Gastrocnemius medialis (tissue), 4 donors: ENCODE measurements at regions not wholly inside any gene's neighbourhood (a gene's known extent, or its start where the extent isn't known, plus 50 kb on each side); places are given as distances from the start of the nearest gene placed in this dataset.

ENCODE experiments used
- ATAC-seq, 2 donors: fragments of 150-250 bp; one replicate each; pipeline ENCODE4 v1.9.1; 2016
- DNase-seq, 2 donors: peaks; one replicate each; pipeline ENCODE4 v3.0.0-alpha.2; 2019
- H3K27ac ChIP-seq, 4 donors: fragments of 200-600 bp; sonication (generic); 1 replicate in 1 of 4; 2 replicates in 3 of 4; pipeline ENCODE4 v1.5.1; 2016 to 2018; ENCODE audit warnings: mild to moderate bottlenecking in 2 of 4, moderate library complexity in 1 of 4
- H3K27me3 ChIP-seq, 3 donors: fragments of 200-600 bp; sonication (generic) in 2 of 3; 1 replicate in 1 of 3; 2 replicates in 2 of 3; pipeline versions ENCODE4 v1.5.1 to v1.6.0; 2016 to 2019; ENCODE audit warnings: mild to moderate bottlenecking in 1 of 3, moderate library complexity in 1 of 3
- H3K36me3 ChIP-seq, 2 donors: fragments of 200-600 bp; sonication (generic) in 1 of 2; one replicate each; pipeline ENCODE4 v1.5.1; 2017 to 2018
- H3K4me1 ChIP-seq, 2 donors: fragments of 200-600 bp; sonication (generic) in 1 of 2; one replicate each; pipeline ENCODE4 v1.5.1; 2016 to 2017; ENCODE audit warnings: mild to moderate bottlenecking in 2 of 2
- H3K4me3 ChIP-seq, 4 donors: fragments of 200-600 bp; sonication (generic) in 3 of 4; 1 replicate in 1 of 4; 2 replicates in 3 of 4; pipeline ENCODE4 v1.5.1; 2016 to 2019; ENCODE audit warnings: mild to moderate bottlenecking in 2 of 4
- H3K9me3 ChIP-seq, 3 donors: fragments of 200-600 bp; sonication (generic) in 2 of 3; 1 replicate in 1 of 3; 2 replicates in 2 of 3; pipeline ENCODE4 v1.5.1; 2016 to 2019
- POLR2A ChIP-seq, 2 donors: fragments of 450-650 bp; IDR thresholded peaks; one replicate each; pipeline ENCODE4 v1.6.1; 2017; ENCODE audit warnings: antibody characterized with exemption in 2 of 2, mild to moderate bottlenecking in 2 of 2, moderate library complexity in 2 of 2
- in situ Hi-C, 4 donors: fragments of 200-750 bp; cut with MboI; loops; one replicate each; pipeline versions ENCODE4 v1.15.0 to v1.8.0; 2017; ENCODE audit warnings: low sequenced_read_pairs in 4 of 4
- intact Hi-C: fragments of 100-400 bp; cut with DNase I; formaldehyde crosslinking; loops from one replicate; pipeline ENCODE4 v1.15.1; 2023; ENCODE audit warnings: low total_unique reads
- TF ChIP-seq, protein P1 (sequence below), 5 experiments: fragments of 450-650 bp in 3 of 5; fragments of 200-600 bp in 2 of 5; sonication (generic) in 2 of 5; IDR thresholded peaks in 4 of 5; conservative IDR thresholded peaks in 1 of 5; 1 replicate in 4 of 5; 2 replicates in 1 of 5; pipeline ENCODE4 v1.5.1; 2016 to 2019; ENCODE audit warnings: antibody characterized with exemption in 5 of 5, mild to moderate bottlenecking in 3 of 5, moderate library complexity in 3 of 5

DNA sequence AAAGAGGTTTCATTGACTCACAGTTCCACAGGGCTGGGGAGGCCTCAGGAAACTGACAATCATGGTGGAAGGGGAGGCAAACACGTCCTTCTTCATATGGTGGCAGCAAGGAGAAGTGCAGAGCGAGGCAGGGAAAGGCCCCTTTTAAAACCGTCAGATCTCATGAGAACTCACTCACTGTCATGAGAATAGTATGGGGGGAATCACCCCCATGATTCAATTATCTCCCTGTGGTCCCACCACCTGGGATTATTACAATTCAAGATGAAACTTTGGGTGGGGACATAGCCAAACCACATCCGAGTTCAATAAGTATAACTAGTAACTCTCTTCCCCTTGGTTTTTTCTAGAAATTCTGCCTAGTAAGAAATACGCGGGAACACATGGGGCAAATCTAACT is 94.9 kb downstream of the AXIN2 start:
- peak overlapping the region in 1 of 4 donors; percentile 43 for H3K27ac ChIP-seq
- DNase-seq (no peak), ATAC-seq (no peak)
- H3K27me3 ChIP-seq = no peaks in the 10 kb centered on the region
- H3K36me3 ChIP-seq = no peaks in the 10 kb centered on the region
- no peak for TF ChIP-seq POLR2A (IDR thresholded peaks at IDR 0.05)
- TF ChIP-seq, protein P1, sequence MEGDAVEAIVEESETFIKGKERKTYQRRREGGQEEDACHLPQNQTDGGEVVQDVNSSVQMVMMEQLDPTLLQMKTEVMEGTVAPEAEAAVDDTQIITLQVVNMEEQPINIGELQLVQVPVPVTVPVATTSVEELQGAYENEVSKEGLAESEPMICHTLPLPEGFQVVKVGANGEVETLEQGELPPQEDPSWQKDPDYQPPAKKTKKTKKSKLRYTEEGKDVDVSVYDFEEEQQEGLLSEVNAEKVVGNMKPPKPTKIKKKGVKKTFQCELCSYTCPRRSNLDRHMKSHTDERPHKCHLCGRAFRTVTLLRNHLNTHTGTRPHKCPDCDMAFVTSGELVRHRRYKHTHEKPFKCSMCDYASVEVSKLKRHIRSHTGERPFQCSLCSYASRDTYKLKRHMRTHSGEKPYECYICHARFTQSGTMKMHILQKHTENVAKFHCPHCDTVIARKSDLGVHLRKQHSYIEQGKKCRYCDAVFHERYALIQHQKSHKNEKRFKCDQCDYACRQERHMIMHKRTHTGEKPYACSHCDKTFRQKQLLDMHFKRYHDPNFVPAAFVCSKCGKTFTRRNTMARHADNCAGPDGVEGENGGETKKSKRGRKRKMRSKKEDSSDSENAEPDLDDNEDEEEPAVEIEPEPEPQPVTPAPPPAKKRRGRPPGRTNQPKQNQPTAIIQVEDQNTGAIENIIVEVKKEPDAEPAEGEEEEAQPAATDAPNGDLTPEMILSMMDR (IDR thresholded peaks at IDR 0.05 in 4 of 5, conservative IDR thresholded peaks at IDR 0.05 in 1 of 5) = no peak
- no peaks in the 10 kb centered on the region for H3K9me3 ChIP-seq
- peaks cover 22 to 26% of the 10 kb centered on the region in 2 donors for H3K4me1 ChIP-seq
- intact Hi-C loops (loop anchor here (10.0 kb wide), 1 partner anchor 492 kb away; no protein-coding TSS in a partner anchor), in situ Hi-C loops (no loop called here)
- no peak overlapping the region for H3K4me3 ChIP-seq

DNA sequence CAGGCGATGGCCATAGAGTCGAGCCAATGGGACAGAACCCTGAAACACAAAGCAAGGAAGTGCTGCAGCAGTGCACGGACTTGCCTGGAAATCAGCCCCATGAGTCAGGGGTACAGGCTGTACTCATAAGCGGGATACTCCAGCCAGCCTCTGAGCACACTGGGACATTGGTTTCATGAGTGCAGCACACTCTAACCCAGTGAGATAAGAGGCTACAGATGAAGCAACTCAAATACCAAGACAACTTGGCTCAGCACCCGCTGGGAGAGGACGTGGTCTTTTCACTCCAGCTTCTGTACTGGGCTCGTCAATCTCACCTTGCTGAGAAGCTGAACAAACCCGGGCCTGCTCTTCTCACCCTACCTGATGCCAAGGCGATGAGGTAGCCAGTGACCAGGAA is 98.2 kb downstream of the AXIN2 start:
- H3K4me3 ChIP-seq = no peak overlapping the region
- no peaks in the 10 kb centered on the region for H3K27me3 ChIP-seq
- peak; percentile 90 to 96 for DNase-seq
- in situ Hi-C loops (no loop called here), intact Hi-C loops (loop anchor here (1.0 to 10.0 kb wide), 4 partner anchors 9 to 488 kb away; no protein-coding TSS in a partner anchor)
- H3K4me1 ChIP-seq = peaks cover 39 to 43% of the 10 kb centered on the region in 2 donors
- peak; percentile 90 to 93 for ATAC-seq
- peak overlapping the region; percentile 82 to 89 (median 87) for H3K27ac ChIP-seq
- no peaks in the 10 kb centered on the region for H3K9me3 ChIP-seq
- TF ChIP-seq, protein P1 (IDR thresholded peaks at IDR 0.05 in 4 of 5, conservative IDR thresholded peaks at IDR 0.05 in 1 of 5) = peak in 1 of 5 experiments; percentile 16
- peak in 1 of 2 donors; percentile 50 for TF ChIP-seq POLR2A (IDR thresholded peaks at IDR 0.05)
- no peaks in the 10 kb centered on the region for H3K36me3 ChIP-seq

DNA sequence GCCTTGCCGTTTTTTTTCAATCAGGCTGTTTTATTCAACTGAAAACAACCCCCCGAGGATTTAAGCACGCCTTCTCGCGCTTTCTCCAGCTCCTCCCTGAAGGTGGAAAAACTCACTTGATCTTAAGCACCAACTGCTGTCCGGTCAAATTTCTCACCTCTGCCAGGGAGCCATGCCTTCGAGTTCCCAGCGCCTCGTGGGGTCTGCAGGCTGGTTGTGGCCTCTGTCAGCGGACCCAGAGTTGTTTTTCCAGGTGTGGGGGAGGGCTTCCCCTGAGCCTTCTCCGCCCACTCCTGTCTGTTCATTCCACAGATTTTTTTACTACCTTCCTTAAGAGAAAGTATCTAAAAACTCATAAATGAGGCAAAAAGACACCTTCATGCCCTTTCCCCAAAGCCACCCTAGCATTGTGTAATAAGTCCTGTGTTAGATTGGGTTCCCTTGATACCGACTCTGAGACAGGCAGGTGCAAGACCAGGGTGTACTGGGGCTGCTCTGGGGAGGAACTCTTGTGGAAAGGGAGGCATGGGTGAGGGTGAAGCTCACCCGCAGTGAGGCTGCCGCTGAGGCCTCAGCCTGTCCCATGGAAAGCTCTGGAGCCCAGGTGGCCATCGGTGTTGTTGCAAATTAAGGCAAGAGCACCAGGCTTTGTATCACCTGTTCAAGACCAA is 101.6 kb downstream of the AXIN2 start:
- Histone ChIP-seq H3K4me3 (no peak overlapping the region), H3K9me3 (no peaks in the 10 kb centered on the region), H3K36me3 (no peaks in the 10 kb centered on the region), H3K27ac (peak overlapping the region; percentile 82 to 89 (median 87)), H3K4me1 (peaks cover 57 to 64% of the 10 kb centered on the region in 2 donors), H3K27me3 (no peaks in the 10 kb centered on the region)
- in situ Hi-C loops = loop anchor here (5.0 to 10.0 kb wide), 2 partner anchors 95 to 97 kb away; no protein-coding TSS in a partner anchor
- intact Hi-C loops = loop anchor here (5.0 to 10.0 kb wide), 4 partner anchors 53 to 485 kb away; no protein-coding TSS in a partner anchor
- ATAC-seq (no peak), DNase-seq (no peak)
- TF ChIP-seq, protein P1 (IDR thresholded peaks at IDR 0.05 in 4 of 5, conservative IDR thresholded peaks at IDR 0.05 in 1 of 5) = no peak
- no peak for TF ChIP-seq POLR2A (IDR thresholded peaks at IDR 0.05)

DNA sequence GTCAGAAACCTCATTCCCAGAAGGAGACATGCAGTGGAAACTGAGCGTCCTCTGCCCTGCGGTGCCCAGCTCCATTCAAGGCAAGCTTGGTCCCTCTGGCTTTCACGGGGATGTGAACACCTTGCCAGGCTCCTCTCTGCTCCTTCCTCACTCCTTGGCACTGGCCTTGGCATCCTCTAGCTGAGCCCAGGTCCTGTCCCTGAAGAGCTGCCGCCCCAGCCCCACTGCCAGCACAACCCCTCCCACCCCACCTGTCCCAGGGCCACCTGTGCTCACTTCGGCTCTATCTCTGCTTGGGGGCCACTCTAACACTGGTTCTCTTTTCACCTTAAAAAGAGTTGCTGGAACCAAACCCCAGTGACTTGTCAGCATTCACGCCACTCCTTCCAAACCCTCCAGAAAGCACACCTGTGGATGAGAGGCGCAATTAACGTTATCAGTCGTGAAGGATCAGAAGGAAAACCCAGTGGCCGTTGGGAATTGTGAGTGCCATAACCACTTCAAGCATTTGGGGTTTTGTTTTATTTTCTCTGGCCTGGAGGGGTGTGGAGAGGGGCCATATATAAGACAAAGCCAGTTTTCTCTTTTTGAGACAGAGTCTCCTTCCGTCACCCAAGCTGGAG is 103.7 kb downstream of the AXIN2 start:
- Histone ChIP-seq H3K27ac (peak overlapping the region; percentile 69 to 89 (median 75)), H3K4me3 (no peak overlapping the region), H3K4me1 (peaks cover 48 to 49% of the 10 kb centered on the region in 2 donors), H3K9me3 (no peaks in the 10 kb centered on the region), H3K36me3 (no peaks in the 10 kb centered on the region), H3K27me3 (no peaks in the 10 kb centered on the region)
- in situ Hi-C loops = loop anchor here (5.0 to 10.0 kb wide), 2 partner anchors 97 to 100 kb away; no protein-coding TSS in a partner anchor
- intact Hi-C loops = loop anchor here (2.0 to 10.0 kb wide), 2 partner anchors 35 to 337 kb away; no protein-coding TSS in a partner anchor
- ATAC-seq (no peak), DNase-seq (no peak)
- TF ChIP-seq POLR2A (IDR thresholded peaks at IDR 0.05) = no peak

DNA sequence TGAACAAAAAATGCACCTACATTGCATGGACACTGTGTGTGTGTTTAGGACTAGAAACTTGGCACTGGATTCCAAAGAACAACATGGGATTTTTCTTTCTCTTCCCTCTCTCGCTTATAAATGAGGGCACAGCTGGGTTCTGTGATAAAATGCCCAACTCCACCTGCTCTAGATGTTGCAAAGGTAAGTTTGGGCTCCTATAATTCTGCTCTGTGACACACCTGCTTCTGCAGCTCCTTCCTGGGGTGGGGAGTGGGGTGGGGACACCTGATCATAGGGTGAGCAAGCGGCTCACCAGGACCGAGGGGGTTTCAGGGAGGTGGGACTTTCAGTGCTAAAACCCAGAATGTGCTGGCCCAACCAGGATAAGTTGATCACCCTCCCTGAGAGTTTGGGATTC is 104.3 kb downstream of the AXIN2 start:
- TF ChIP-seq POLR2A (IDR thresholded peaks at IDR 0.05) = no peak
- TF ChIP-seq, protein P1 (IDR thresholded peaks at IDR 0.05 in 4 of 5, conservative IDR thresholded peaks at IDR 0.05 in 1 of 5) = no peak
- H3K9me3 ChIP-seq = no peaks in the 10 kb centered on the region
- DNase-seq (no peak), ATAC-seq (no peak)
- peak overlapping the region; percentile 69 to 89 (median 75) for H3K27ac ChIP-seq
- intact Hi-C loops (loop anchor here (2.0 to 10.0 kb wide), 2 partner anchors 34 to 338 kb away; no protein-coding TSS in a partner anchor), in situ Hi-C loops (loop anchor here (5.0 to 10.0 kb wide), 2 partner anchors 98 to 100 kb away; no protein-coding TSS in a partner anchor)
- H3K4me1 ChIP-seq = peaks cover 44% of the 10 kb centered on the region in 2 donors
- no peak overlapping the region for H3K4me3 ChIP-seq
- no peaks in the 10 kb centered on the region for H3K27me3 ChIP-seq
- H3K36me3 ChIP-seq = no peaks in the 10 kb centered on the region
